Ovary (tissue), 7 donors: ENCODE measurements at regions not wholly inside any gene's neighbourhood (a gene's known extent, or its start where the extent isn't known, plus 50 kb on each side); places are given as distances from the start of the nearest gene placed in this dataset.

Experiments used
- DNase-seq, 5 donors: peaks; one replicate each; pipeline ENCODE4 v3.0.0-alpha.2; 2019 to 2020
- H3K27ac ChIP-seq, 2 donors: fragments of 200-600 bp; one replicate each; pipeline versions ENCODE4 v1.5.1 to v1.8.0; 2019 to 2022
- H3K27me3 ChIP-seq: fragments of 200-600 bp; one replicate; pipeline ENCODE4 v1.8.0; 2022
- H3K36me3 ChIP-seq: fragments of 200-600 bp; sonication (generic); one replicate; pipeline ENCODE4 v1.5.1; 2019
- H3K4me1 ChIP-seq: one replicate; pipeline ENCODE4 v1.8.1; 2013; ENCODE audit warnings: mild to moderate bottlenecking, moderate library complexity; ENCODE audit not compliant: insufficient read depth
- H3K4me3 ChIP-seq: fragments of 200-600 bp; sonication (generic); one replicate; pipeline ENCODE4 v1.5.1; 2017
- H3K9me3 ChIP-seq, 2 donors: fragments of 200-600 bp in 1 of 2; sonication (generic) in 1 of 2; one replicate each; pipeline versions ENCODE4 v1.5.1 to v1.8.1; 2013 to 2019; ENCODE audit warnings: mild to moderate bottlenecking in 1 of 2, moderate library complexity in 1 of 2
- EP300 ChIP-seq: sonication (generic); formaldehyde crosslinking; IDR thresholded peaks from one replicate; pipeline ENCODE4 v1.6.1; 2017; ENCODE audit warnings: antibody characterized with exemption
- POLR2A ChIP-seq: fragments of 450-650 bp; IDR thresholded peaks from one replicate; pipeline ENCODE4 v1.6.1; 2017; ENCODE audit warnings: antibody characterized with exemption, mild to moderate bottlenecking, moderate library complexity
- WGBS, 3 donors: extraction: QIAGEN DNeasy Blood & Tissue Kit in 1 of 3; methylation state at CpG; one replicate each; pipeline versions ENCODE4 v1.1.5 to v1.1.7; 2013 to 2017; 5-methylcytosine and 5-hydroxymethylcytosine counted together
- intact Hi-C, 4 donors: fragments of 100-400 bp; cut with DNase I; formaldehyde crosslinking; loops; one replicate each; pipeline versions ENCODE4 v1.11.0 to v1.15.1; 2022 to 2023
- TF ChIP-seq, protein P1 (sequence below), 3 donors: fragments of 450-650 bp in 2 of 3; fragments of 200-600 bp in 1 of 3; IDR thresholded peaks; one replicate each; pipeline versions ENCODE4 v1.5.1 to v1.8.0; 2016 to 2022; ENCODE audit warnings: antibody characterized with exemption in 3 of 3, mild to moderate bottlenecking in 1 of 3
- donor health status: DM: no; HTN: no; CAD: no; lungs with moderate emphysema.
- donor health status: DM: no; HTN: no; CAD: no.
- donor health status: Bipolar disorder and iron deficiency.
- donor health status: DM: no; HTN: no; CAD: no.
- donor health status: DM: yes; HTN: yes; CAD: no.

DNA sequence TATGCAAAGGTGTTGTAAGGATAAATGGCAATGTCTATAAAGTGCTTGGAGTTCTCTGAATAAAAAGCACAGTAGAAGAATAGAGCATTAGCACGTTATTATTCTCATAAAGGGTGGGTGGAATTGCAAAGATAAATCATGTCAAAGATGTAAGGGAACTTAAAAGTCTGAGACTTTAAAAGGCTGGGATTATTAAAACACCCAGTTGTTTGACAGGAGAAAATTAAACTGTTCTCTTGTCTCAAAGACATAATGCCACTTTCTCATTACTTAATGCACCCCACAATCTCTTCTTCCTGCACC lies 70.4 kb upstream of the PDE10A start:
- no peak overlapping the region for H3K4me3 ChIP-seq
- intact Hi-C loops = no loop called here
- H3K36me3 ChIP-seq = no peaks in the 10 kb centered on the region
- TF ChIP-seq, protein P1, sequence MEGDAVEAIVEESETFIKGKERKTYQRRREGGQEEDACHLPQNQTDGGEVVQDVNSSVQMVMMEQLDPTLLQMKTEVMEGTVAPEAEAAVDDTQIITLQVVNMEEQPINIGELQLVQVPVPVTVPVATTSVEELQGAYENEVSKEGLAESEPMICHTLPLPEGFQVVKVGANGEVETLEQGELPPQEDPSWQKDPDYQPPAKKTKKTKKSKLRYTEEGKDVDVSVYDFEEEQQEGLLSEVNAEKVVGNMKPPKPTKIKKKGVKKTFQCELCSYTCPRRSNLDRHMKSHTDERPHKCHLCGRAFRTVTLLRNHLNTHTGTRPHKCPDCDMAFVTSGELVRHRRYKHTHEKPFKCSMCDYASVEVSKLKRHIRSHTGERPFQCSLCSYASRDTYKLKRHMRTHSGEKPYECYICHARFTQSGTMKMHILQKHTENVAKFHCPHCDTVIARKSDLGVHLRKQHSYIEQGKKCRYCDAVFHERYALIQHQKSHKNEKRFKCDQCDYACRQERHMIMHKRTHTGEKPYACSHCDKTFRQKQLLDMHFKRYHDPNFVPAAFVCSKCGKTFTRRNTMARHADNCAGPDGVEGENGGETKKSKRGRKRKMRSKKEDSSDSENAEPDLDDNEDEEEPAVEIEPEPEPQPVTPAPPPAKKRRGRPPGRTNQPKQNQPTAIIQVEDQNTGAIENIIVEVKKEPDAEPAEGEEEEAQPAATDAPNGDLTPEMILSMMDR (IDR thresholded peaks at IDR 0.05) = no peak
- TF ChIP-seq POLR2A (no peak), EP300 (no peak)
- DNase-seq = no peak
- H3K27me3 ChIP-seq = no peaks in the 10 kb centered on the region
- no peak overlapping the region for H3K27ac ChIP-seq
- no peaks in the 10 kb centered on the region for H3K4me1 ChIP-seq
- 51 to 80% (median 60%) methylated on average over 1 of the region's 1 CpG for WGBS, 3 donors
- no peaks in the 10 kb centered on the region for H3K9me3 ChIP-seq

DNA sequence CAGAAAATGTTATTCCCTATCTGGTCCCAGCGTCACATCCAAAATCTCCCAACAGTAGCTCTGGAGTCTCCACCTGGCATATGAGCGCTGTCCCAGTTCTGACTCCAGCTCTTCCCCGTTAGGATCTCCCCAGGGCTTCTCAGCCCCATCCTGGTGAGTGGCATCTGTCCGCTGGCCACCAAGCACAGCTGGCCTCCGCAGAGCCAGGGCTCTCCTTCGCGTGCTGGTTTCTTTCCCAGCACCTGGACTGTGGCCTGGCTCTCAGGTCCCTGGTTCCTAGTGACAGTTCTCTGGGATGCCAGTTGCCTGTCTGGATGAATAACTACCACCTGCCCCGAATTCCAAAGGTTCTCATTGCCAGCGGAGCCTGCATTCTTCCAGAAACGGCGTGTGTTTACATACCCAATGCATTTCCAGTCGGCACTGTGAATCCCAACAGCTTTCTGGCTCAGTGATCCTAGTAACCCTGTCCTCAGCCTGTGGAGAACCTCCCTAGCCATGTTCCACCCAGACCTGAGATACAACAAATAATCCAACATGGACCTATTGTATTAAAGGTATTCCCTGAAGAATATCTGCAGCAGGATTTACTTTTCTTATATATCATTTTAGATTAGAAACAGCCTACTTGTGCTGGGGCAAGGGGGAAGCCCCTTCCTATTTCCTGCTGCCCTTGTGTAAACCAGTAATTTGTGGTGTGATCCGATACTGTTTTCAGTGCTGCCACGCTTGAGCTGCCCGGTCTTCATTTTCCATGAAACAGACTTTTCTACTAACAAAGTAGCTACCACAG lies 69.9 kb upstream of the PDE10A start:
- 74 to 84% (median 78%) methylated on average over 15 of the region's 15 CpGs for WGBS, 3 donors
- no peak for DNase-seq
- Histone ChIP-seq H3K36me3 (no peaks in the 10 kb centered on the region), H3K27ac (no peak overlapping the region), H3K9me3 (no peaks in the 10 kb centered on the region), H3K27me3 (no peaks in the 10 kb centered on the region), H3K4me3 (no peak overlapping the region), H3K4me1 (no peaks in the 10 kb centered on the region)
- TF ChIP-seq, protein P1 (IDR thresholded peaks at IDR 0.05) = no peak
- TF ChIP-seq EP300 (no peak), POLR2A (no peak)
- intact Hi-C loops = no loop called here

DNA sequence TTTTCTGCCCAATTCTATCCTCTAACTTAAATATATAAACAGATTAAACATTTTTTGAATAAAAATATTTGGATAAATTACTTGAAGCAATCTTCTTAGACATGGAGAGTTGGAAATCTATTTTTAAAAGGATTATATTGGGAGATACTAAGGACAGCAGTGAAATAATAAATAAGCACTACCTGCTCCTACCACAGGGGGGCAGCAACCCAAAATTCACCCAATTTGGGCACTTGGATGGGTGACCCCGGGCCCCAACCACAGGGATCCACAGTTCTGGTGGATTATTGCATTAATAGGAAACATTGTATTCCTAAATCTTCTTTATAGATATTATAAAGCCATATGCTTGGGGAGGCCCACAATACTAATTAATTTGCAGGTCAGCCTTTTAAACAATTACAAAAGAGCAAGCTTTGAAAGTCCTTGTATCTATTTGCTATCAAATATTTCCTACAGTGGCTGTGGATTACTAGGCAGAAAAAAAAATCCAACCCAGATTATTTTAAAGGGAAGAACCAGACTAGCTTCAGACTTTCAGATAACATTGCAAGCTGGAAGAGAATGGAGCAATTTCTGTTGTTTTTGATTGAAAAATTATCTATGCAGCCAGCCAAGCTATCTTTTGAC lies 66.4 kb upstream of the PDE10A start:
- no peak for TF ChIP-seq EP300
- TF ChIP-seq, protein P1 (IDR thresholded peaks at IDR 0.05) = peak; percentile 13 to 47 (median 35)
- Histone ChIP-seq H3K27ac (no peak overlapping the region), H3K36me3 (no peaks in the 10 kb centered on the region), H3K27me3 (no peaks in the 10 kb centered on the region), H3K4me1 (no peaks in the 10 kb centered on the region), H3K4me3 (no peak overlapping the region), H3K9me3 (no peaks in the 10 kb centered on the region)
- 8 to 13% (median 9%) methylated on average over 1 of the region's 1 CpG for WGBS, 3 donors
- intact Hi-C loops = loop anchor here in 1 of 4 donors (10.0 kb wide), 1 partner anchor 125 kb away; no protein-coding TSS in a partner anchor
- peak in 1 of 5 donors; percentile 35 for DNase-seq

DNA sequence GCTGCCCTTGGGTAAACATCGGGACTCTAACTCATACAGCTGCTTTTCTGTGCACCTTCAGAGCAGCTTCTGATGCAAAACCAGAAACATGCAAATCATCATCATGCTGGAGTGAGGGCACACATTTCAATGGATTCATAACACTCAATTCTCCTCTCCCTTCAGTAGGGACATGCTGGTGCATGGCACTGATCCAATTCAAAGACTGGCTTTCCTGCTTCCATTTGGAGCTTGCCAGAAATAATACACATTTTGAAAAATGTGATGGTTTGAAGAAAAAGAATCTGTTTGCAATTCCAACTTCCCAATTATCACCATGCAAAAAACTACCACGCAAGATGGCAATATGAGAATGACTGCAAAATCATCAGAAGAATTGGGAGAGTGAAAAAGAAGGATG lies 65.2 kb upstream of the PDE10A start:
- DNase-seq = no peak
- no peaks in the 10 kb centered on the region for H3K36me3 ChIP-seq
- no peaks in the 10 kb centered on the region for H3K27me3 ChIP-seq
- H3K9me3 ChIP-seq = no peaks in the 10 kb centered on the region
- WGBS, 3 donors = 86 to 94% (median 86%) methylated on average over 2 of the region's 2 CpGs
- intact Hi-C loops = loop anchor here in 1 of 4 donors (10.0 kb wide), 1 partner anchor 127 kb away; no protein-coding TSS in a partner anchor
- no peak overlapping the region for H3K4me3 ChIP-seq
- no peaks in the 10 kb centered on the region for H3K4me1 ChIP-seq
- H3K27ac ChIP-seq = no peak overlapping the region
- TF ChIP-seq POLR2A (no peak), EP300 (no peak)
- TF ChIP-seq, protein P1 (IDR thresholded peaks at IDR 0.05) = no peak
